Thyroid gland (tissue), 4 donors: ENCODE measurements at regions not wholly inside any gene's neighbourhood (a gene's known extent, or its start where the extent isn't known, plus 50 kb on each side); places are given as distances from the start of the nearest gene placed in this dataset.
A peak's percentile ranks its signal among the peaks of the same experiment; 100 is the strongest.

Experiments used
- DNase-seq, 2 donors: peaks; one replicate each; pipeline ENCODE4 v3.0.0-alpha.2; 2019
- H3K27ac ChIP-seq, 3 donors: fragments of 200-600 bp; sonication (generic); 1 replicate in 2 of 3; 2 replicates in 1 of 3; pipeline ENCODE4 v1.5.1; 2016 to 2019; ENCODE audit warnings: mild to moderate bottlenecking in 1 of 3, moderate library complexity in 1 of 3
- H3K27me3 ChIP-seq: fragments of 200-600 bp; sonication (generic); one replicate; pipeline ENCODE4 v1.5.1; 2019
- H3K36me3 ChIP-seq, 2 donors: fragments of 200-600 bp; sonication (generic); one replicate each; pipeline ENCODE4 v1.5.1; 2016 to 2019
- H3K4me1 ChIP-seq, 2 donors: fragments of 200-600 bp; sonication (generic); one replicate each; pipeline ENCODE4 v1.5.1; 2017 to 2019
- H3K4me3 ChIP-seq, 3 donors: fragments of 200-600 bp; sonication (generic); replicated peaks in 1 of 3; 1 replicate in 2 of 3; 2 replicates in 1 of 3; pipeline ENCODE4 v1.5.1; 2016; ENCODE audit warnings: mild to moderate bottlenecking in 1 of 3
- H3K9me3 ChIP-seq: fragments of 200-600 bp; sonication (generic); one replicate; pipeline ENCODE4 v1.5.1; 2017
- POLR2A ChIP-seq, 2 donors: fragments of 450-650 bp; IDR thresholded peaks; one replicate each; pipeline ENCODE4 v1.6.1; 2017; ENCODE audit warnings: antibody characterized with exemption in 2 of 2, mild to moderate bottlenecking in 2 of 2, moderate library complexity in 1 of 2
- WGBS, 2 donors: methylation state at CpG; one replicate each; pipeline ENCODE4 v1.1.5; 2017; 5-methylcytosine and 5-hydroxymethylcytosine counted together
- intact Hi-C: fragments of 100-400 bp; cut with DNase I; formaldehyde crosslinking; loops from one replicate; pipeline ENCODE4 v1.15.1; 2023
- TF ChIP-seq, protein P1 (sequence below), 6 experiments: fragments of 200-600 bp in 3 of 6; fragments of 450-650 bp in 3 of 6; sonication (generic) in 3 of 6; IDR thresholded peaks; one replicate each; pipeline ENCODE4 v1.5.1; 2016 to 2019; ENCODE audit warnings: antibody characterized with exemption in 6 of 6, mild to moderate bottlenecking in 2 of 6, inconsistent platforms in 1 of 6, moderate library complexity in 1 of 6

GRCh38 chr1:38558500-38559445 is 300.8 kb downstream of the RRAGC start:
- Histone ChIP-seq H3K27ac (peak overlapping the region; percentile 62 to 75 (median 65)), H3K9me3 (no peaks in the 10 kb centered on the region), H3K4me1 (peaks cover 15 to 40% of the 10 kb centered on the region in 2 donors), H3K4me3 (peak overlapping the region in 1 of 3 donors; percentile 5), H3K27me3 (no peaks in the 10 kb centered on the region), H3K36me3 (no peaks in the 10 kb centered on the region)
- WGBS, 2 donors, result 20 to 42% methylated on average over 18 to 21 of the region's 23 CpGs
- no peak for TF ChIP-seq POLR2A (IDR thresholded peaks at IDR 0.05)
- TF ChIP-seq, protein P1, sequence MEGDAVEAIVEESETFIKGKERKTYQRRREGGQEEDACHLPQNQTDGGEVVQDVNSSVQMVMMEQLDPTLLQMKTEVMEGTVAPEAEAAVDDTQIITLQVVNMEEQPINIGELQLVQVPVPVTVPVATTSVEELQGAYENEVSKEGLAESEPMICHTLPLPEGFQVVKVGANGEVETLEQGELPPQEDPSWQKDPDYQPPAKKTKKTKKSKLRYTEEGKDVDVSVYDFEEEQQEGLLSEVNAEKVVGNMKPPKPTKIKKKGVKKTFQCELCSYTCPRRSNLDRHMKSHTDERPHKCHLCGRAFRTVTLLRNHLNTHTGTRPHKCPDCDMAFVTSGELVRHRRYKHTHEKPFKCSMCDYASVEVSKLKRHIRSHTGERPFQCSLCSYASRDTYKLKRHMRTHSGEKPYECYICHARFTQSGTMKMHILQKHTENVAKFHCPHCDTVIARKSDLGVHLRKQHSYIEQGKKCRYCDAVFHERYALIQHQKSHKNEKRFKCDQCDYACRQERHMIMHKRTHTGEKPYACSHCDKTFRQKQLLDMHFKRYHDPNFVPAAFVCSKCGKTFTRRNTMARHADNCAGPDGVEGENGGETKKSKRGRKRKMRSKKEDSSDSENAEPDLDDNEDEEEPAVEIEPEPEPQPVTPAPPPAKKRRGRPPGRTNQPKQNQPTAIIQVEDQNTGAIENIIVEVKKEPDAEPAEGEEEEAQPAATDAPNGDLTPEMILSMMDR (IDR thresholded peaks at IDR 0.05), result no peak
- peak; percentile 83 to 88 for DNase-seq
- intact Hi-C loops, result no loop called here

DNA sequence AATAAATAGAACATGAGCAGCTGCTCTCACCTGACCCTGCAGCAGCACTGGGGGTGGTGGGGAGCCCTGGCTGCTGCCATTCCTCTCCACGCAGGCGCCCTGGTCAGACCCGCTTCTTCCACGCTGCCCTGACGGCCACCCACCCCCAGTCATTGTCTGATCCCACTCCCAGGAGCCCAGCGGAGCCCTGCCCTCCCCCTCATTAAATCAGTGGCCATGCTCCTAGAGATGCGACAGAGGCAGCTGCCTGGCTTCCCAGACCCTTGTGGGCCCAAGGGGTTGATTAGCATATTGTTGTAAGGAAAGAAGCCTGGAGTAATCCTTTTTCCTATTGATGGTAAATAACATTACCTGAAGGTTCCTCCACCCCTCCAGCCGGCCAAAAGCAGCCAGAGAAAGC is 301.5 kb downstream of the RRAGC start:
- 89 to 92% methylated on average over 8 of the region's 8 CpGs for WGBS, 2 donors
- no peaks in the 10 kb centered on the region for H3K36me3 ChIP-seq
- intact Hi-C loops, result no loop called here
- no peaks in the 10 kb centered on the region for H3K9me3 ChIP-seq
- peaks cover 15 to 40% of the 10 kb centered on the region in 2 donors for H3K4me1 ChIP-seq
- no peak for TF ChIP-seq POLR2A (IDR thresholded peaks at IDR 0.05)
- TF ChIP-seq, protein P1 (IDR thresholded peaks at IDR 0.05), result no peak
- peak overlapping the region in 2 of 3 donors; percentile 65 to 75 for H3K27ac ChIP-seq
- no peaks in the 10 kb centered on the region for H3K27me3 ChIP-seq
- no peak overlapping the region for H3K4me3 ChIP-seq
- DNase-seq, result no peak

GRCh38 chr1:38555594-38555993 is 304.0 kb downstream of the RRAGC start:
- TF ChIP-seq, protein P1 (IDR thresholded peaks at IDR 0.05), result no peak
- no peak for TF ChIP-seq POLR2A (IDR thresholded peaks at IDR 0.05)
- intact Hi-C loops, result no loop called here
- no peak for DNase-seq
- Histone ChIP-seq H3K27ac (no peak overlapping the region), H3K27me3 (no peaks in the 10 kb centered on the region), H3K4me3 (no peak overlapping the region), H3K36me3 (no peaks in the 10 kb centered on the region), H3K4me1 (peaks cover 15 to 35% of the 10 kb centered on the region in 2 donors), H3K9me3 (no peaks in the 10 kb centered on the region)
- 94 to 100% methylated on average over 1 of the region's 1 CpG for WGBS, 2 donors

- Histone ChIP-seq H3K27ac (no peak overlapping the region), H3K4me1 (peaks cover 10 to 30% of the 10 kb centered on the region in 2 donors), H3K27me3 (no peaks in the 10 kb centered on the region), H3K9me3 (no peaks in the 10 kb centered on the region), H3K4me3 (no peak overlapping the region), H3K36me3 (no peaks in the 10 kb centered on the region)
- 94 to 96% methylated on average over 3 of the region's 3 CpGs for WGBS, 2 donors
- TF ChIP-seq, protein P1 (IDR thresholded peaks at IDR 0.05), result no peak
- TF ChIP-seq POLR2A (IDR thresholded peaks at IDR 0.05), result no peak
- intact Hi-C loops, result no loop called here
- DNase-seq, result no peak
Measured at GRCh38 chr1:38555130-38555529, 304.4 kb downstream of the RRAGC start.
